Hepatocyte (in vitro differentiated cells): ENCODE measurements at regions not wholly inside any gene's neighbourhood (a gene's known extent, or its start where the extent isn't known, plus 50 kb on each side); places are given as distances from the start of the nearest gene placed in this dataset.

Source experiments
- DNase-seq: peaks from one replicate; pipeline ENCODE4 v3.0.0-alpha.2; 2016; ENCODE audit warnings: low spot score
- H2AFZ ChIP-seq: fragments of 200-600 bp; sonication (generic); 2 replicates; pipeline ENCODE4 v1.6.0; 2016; ENCODE audit warnings: antibody characterized with exemption, mild to moderate bottlenecking
- H3K27ac ChIP-seq: fragments of 200-600 bp; sonication (generic); 2 replicates; pipeline ENCODE4 v1.5.1; 2016; ENCODE audit warnings: mild to moderate bottlenecking
- H3K27me3 ChIP-seq: fragments of 200-600 bp; sonication (generic); 2 replicates; pipeline ENCODE4 v1.6.1; 2016
- H3K36me3 ChIP-seq: fragments of 200-600 bp; sonication (generic); replicated peaks from 2 replicates; pipeline ENCODE4 v1.5.1; 2016; ENCODE audit warnings: low read depth; ENCODE audit not compliant: insufficient read depth
- H3K4me1 ChIP-seq: fragments of 200-600 bp; sonication (generic); 2 replicates; pipeline ENCODE4 v1.5.1; 2016; ENCODE audit warnings: mild to moderate bottlenecking, moderate library complexity; ENCODE audit not compliant: insufficient read depth
- H3K4me2 ChIP-seq: fragments of 200-600 bp; sonication (generic); 2 replicates; pipeline ENCODE4 v1.6.0; 2016
- H3K4me3 ChIP-seq: fragments of 200-600 bp; sonication (generic); 2 replicates; pipeline ENCODE4 v1.5.1; 2016; ENCODE audit warnings: mild to moderate bottlenecking
- H3K79me2 ChIP-seq: fragments of 200-600 bp; sonication (generic); 2 replicates; pipeline ENCODE4 v1.6.0; 2017; ENCODE audit warnings: mild to moderate bottlenecking
- H3K9me2 ChIP-seq: fragments of 200-600 bp; sonication (generic); replicated peaks from 2 replicates; pipeline ENCODE4 v1.6.0; 2017; ENCODE audit warnings: mild to moderate bottlenecking; ENCODE audit not compliant: insufficient read depth
- H3K9me3 ChIP-seq: fragments of 200-600 bp; sonication (generic); 2 replicates; pipeline ENCODE4 v1.5.1; 2016; ENCODE audit warnings: low read depth, mild to moderate bottlenecking
- H4K20me1 ChIP-seq: fragments of 200-600 bp; sonication (generic); 2 replicates; pipeline ENCODE4 v1.6.0; 2016; ENCODE audit warnings: mild to moderate bottlenecking; ENCODE audit not compliant: insufficient read depth, poor library complexity, severe bottlenecking
- CTCF ChIP-seq: fragments of 200-600 bp; sonication (generic); IDR thresholded peaks from 2 replicates; pipeline ENCODE4 v1.5.1; 2016; ENCODE audit warnings: antibody characterized with exemption, mild to moderate bottlenecking; ENCODE audit not compliant: poor library complexity
- EZH2 ChIP-seq: fragments of 200-600 bp; sonication (generic); IDR thresholded peaks from 2 replicates; pipeline ENCODE4 v1.6.1; 2016; ENCODE audit warnings: antibody characterized with exemption, mild to moderate bottlenecking, borderline replicate concordance
- EZH2phosphoT487 ChIP-seq: fragments of 200-600 bp; sonication (generic); IDR thresholded peaks from one replicate; pipeline ENCODE4 v1.6.1; 2018; ENCODE audit warnings: antibody characterized with exemption, mild to moderate bottlenecking, low read depth, moderate library complexity; ENCODE audit not compliant: unreplicated experiment, severe bottlenecking
- WGBS: methylation state at CpG from one replicate; pipeline ENCODE4 v1.1.6; 2016; ENCODE audit warnings: low lambda C conversion rate; ENCODE audit errors: missing lambda C conversion rate; 5-methylcytosine and 5-hydroxymethylcytosine counted together

- Histone ChIP-seq H3K4me1 (peaks cover 17% of the 10 kb centered on the region), H3K27ac (no peak overlapping the region), H3K4me3 (no peak overlapping the region), H4K20me1 (no peaks in the 10 kb centered on the region), H2AFZ (no peak overlapping the region), H3K79me2 (no peaks in the 10 kb centered on the region), H3K27me3 (no peaks in the 10 kb centered on the region), H3K9me2 (no peaks in the 10 kb centered on the region), H3K4me2 (no peak overlapping the region), H3K36me3 (no peaks in the 10 kb centered on the region), H3K9me3 (no peaks in the 10 kb centered on the region)
- TF ChIP-seq EZH2 (no peak), EZH2phosphoT487 (no peak), CTCF (no peak)
- DNase-seq: no peak
- WGBS: 81% methylated on average over 17 of the region's 17 CpGs
Observed at GRCh38 chr15:100728371-100729201, 126.2 kb downstream of the ASB7 start.

- no peaks in the 10 kb centered on the region for H3K9me2 ChIP-seq
- no peaks in the 10 kb centered on the region for H3K9me3 ChIP-seq
- H2AFZ ChIP-seq: no peak overlapping the region
- no peak overlapping the region for H3K4me2 ChIP-seq
- H3K27me3 ChIP-seq: no peaks in the 10 kb centered on the region
- no peak for DNase-seq
- no peaks in the 10 kb centered on the region for H3K79me2 ChIP-seq
- H3K4me1 ChIP-seq: peaks cover 17% of the 10 kb centered on the region
- TF ChIP-seq EZH2phosphoT487 (no peak), EZH2 (no peak), CTCF (no peak)
- no peaks in the 10 kb centered on the region for H4K20me1 ChIP-seq
- no peak overlapping the region for H3K27ac ChIP-seq
- no peaks in the 10 kb centered on the region for H3K36me3 ChIP-seq
- 87% methylated on average over 6 of the region's 6 CpGs for WGBS
- no peak overlapping the region for H3K4me3 ChIP-seq
Observed at GRCh38 chr15:100729461-100729860, 127.1 kb downstream of the ASB7 start.

- H4K20me1 ChIP-seq: no peaks in the 10 kb centered on the region
- no peaks in the 10 kb centered on the region for H3K36me3 ChIP-seq
- H3K4me3 ChIP-seq: no peak overlapping the region
- TF ChIP-seq EZH2phosphoT487 (no peak), CTCF (no peak), EZH2 (no peak)
- H3K4me1 ChIP-seq: peaks cover 17% of the 10 kb centered on the region
- H2AFZ ChIP-seq: no peak overlapping the region
- no peaks in the 10 kb centered on the region for H3K9me3 ChIP-seq
- DNase-seq: no peak
- no peak overlapping the region for H3K4me2 ChIP-seq
- no peaks in the 10 kb centered on the region for H3K9me2 ChIP-seq
- 80% methylated on average over 7 of the region's 7 CpGs for WGBS
- H3K27ac ChIP-seq: no peak overlapping the region
- no peaks in the 10 kb centered on the region for H3K79me2 ChIP-seq
- no peaks in the 10 kb centered on the region for H3K27me3 ChIP-seq
Observed at GRCh38 chr15:100730129-100730528, 127.7 kb downstream of the ASB7 start.
